ENCODE measurements at regions not wholly inside any gene's neighbourhood (a gene's known extent, or its start where the extent isn't known, plus 50 kb on each side); places are given as distances from the start of the nearest gene placed in this dataset.

- H4K20me1 ChIP-seq (ENCODE audit: insufficient read depth, low read length): no peaks in the 10 kb centered on the region
- H3K4me1 ChIP-seq (ENCODE audit: control insufficient read depth, insufficient read depth, low read length): no peaks in the 10 kb centered on the region
- no peak overlapping the region for H3K18ac ChIP-seq (ENCODE audit: low read depth, low read length)
- no peak overlapping the region for H2AK9ac ChIP-seq (replicated peaks; ENCODE audit: low read depth, low read length, poor library complexity)
- intact Hi-C loops (cut with micrococcal nuclease) (loop anchor here (1.0 kb wide), 1 partner anchor 39 kb away; no protein-coding TSS in a partner anchor), dilution Hi-C loops (cut with HindIII; ENCODE audit: low sequenced_read_pairs, unreplicated experiment) (no loop called here), in situ Hi-C loops (cut with MboI; ENCODE audit: low sequenced_read_pairs) (no loop called here)
- WGBS, 2 experiments (ENCODE audit: extremely low coverage in 2 of 2, insufficient read length in 1 of 2): no CpG with 5 or more reads among the region's 8 CpGs
- no peak overlapping the region for H3K4me3 ChIP-seq (ENCODE audit: insufficient read depth, low read depth, low read length)
- CTCF ChIA-PET: no interaction called here
- no peak overlapping the region for H2BK20ac ChIP-seq (ENCODE audit: low read depth, low read length)
- DNase-seq (no peak), ATAC-seq (ENCODE audit: low read depth) (no peak)
- no peak overlapping the region for H3K27ac ChIP-seq (ENCODE audit: insufficient read depth, low read length)
- no peak overlapping the region for H2BK5ac ChIP-seq (ENCODE audit: low read depth, low read length, poor library complexity, severe bottlenecking)
- no peak overlapping the region for H2AFZ ChIP-seq (replicated peaks; ENCODE audit: low read length, poor library complexity)
- no peak overlapping the region for H3K14ac ChIP-seq (replicated peaks; ENCODE audit: low read depth, low read length)
- H3K4ac ChIP-seq (ENCODE audit: low read depth, low read length): no peak overlapping the region
- H3K36me3 ChIP-seq (ENCODE audit: control insufficient read depth, insufficient read depth, low read length): no peaks in the 10 kb centered on the region
- no peak overlapping the region for H2BK120ac ChIP-seq (ENCODE audit: low read depth, low read length)
- no peak overlapping the region for H3K4me2 ChIP-seq (ENCODE audit: low read depth, low read length)
- H3K27me3 ChIP-seq (ENCODE audit: control insufficient read depth, insufficient read depth, low read length): no peaks in the 10 kb centered on the region
- POLR2A ChIA-PET (ENCODE audit: unreplicated experiment): no interaction called here
- no peak overlapping the region for H3K23ac ChIP-seq (ENCODE audit: low read depth, low read length)
- H4K91ac ChIP-seq (ENCODE audit: insufficient read depth, low read depth, low read length): no peak overlapping the region
- no peak overlapping the region for H2AK5ac ChIP-seq (ENCODE audit: low read depth, low read length)
- H3K9me3 ChIP-seq (ENCODE audit: control insufficient read depth, insufficient read depth, low read length): no peaks in the 10 kb centered on the region
- no peaks in the 10 kb centered on the region for H3K79me1 ChIP-seq (ENCODE audit: low read depth in 1 of 2, low read length in 2 of 2)
- BruUV-seq (replicated peaks): no TSS peak
- H2BK15ac ChIP-seq (ENCODE audit: low read depth, low read length): no peak overlapping the region
- H4K8ac ChIP-seq (ENCODE audit: low read depth in 2 of 2, low read length in 2 of 2): no peak overlapping the region
- no peak overlapping the region for H4K5ac ChIP-seq (ENCODE audit: low read depth, low read length)
- TF ChIP-seq SMC3 (IDR thresholded peaks at IDR 0.05; ENCODE audit: low read depth, low read length): no peak
- H3K9me1 ChIP-seq (ENCODE audit: insufficient read depth, low read length): no peaks in the 10 kb centered on the region
- H3K56ac ChIP-seq (ENCODE audit: extremely low read depth, insufficient read depth, low read length): no peak overlapping the region
- H3K9ac ChIP-seq (ENCODE audit: low read depth, low read length): no peak overlapping the region
Observed at GRCh38 chr1:83555871-83556270, 443.1 kb downstream of the TTLL7 start.
